Right cardiac atrium (tissue), 5 donors: ENCODE measurements at regions not wholly inside any gene's neighbourhood (a gene's known extent, or its start where the extent isn't known, plus 50 kb on each side); places are given as distances from the start of the nearest gene placed in this dataset.

Source experiments
- ATAC-seq, 2 donors: fragments of 200-7000 bp; cut with Tn5 transposase; one replicate each; pipeline versions ENCODE4 v1.8.0 to v1.9.1; 2020; ENCODE audit warnings: moderate library complexity in 2 of 2, mild to moderate bottlenecking in 1 of 2
- DNase-seq, 3 donors: peaks; one replicate each; pipeline ENCODE4 v3.0.0-alpha.2; 2020
- H3K27ac ChIP-seq: one replicate; pipeline ENCODE4 v1.5.1; 2013; ENCODE audit warnings: mild to moderate bottlenecking, low read length, control low read depth, moderate library complexity
- H3K27me3 ChIP-seq: one replicate; pipeline ENCODE4 v1.6.1; 2013; ENCODE audit not compliant: control insufficient read depth, insufficient read depth
- H3K4me1 ChIP-seq: one replicate; pipeline ENCODE4 v1.6.1; 2013; ENCODE audit warnings: low read length; ENCODE audit not compliant: control insufficient read depth, insufficient read depth
- H3K4me3 ChIP-seq: one replicate; pipeline ENCODE4 v1.5.1; 2013; ENCODE audit warnings: low read length, control low read depth
- H3K9me3 ChIP-seq: one replicate; pipeline ENCODE4 v1.6.1; 2013; ENCODE audit warnings: low read length; ENCODE audit not compliant: control insufficient read depth
- WGBS: extraction: QIAGEN DNeasy Blood & Tissue Kit; methylation state at CpG from one replicate; pipeline ENCODE4 v1.1.7; 2013; 5-methylcytosine and 5-hydroxymethylcytosine counted together
- intact Hi-C, 4 donors: fragments of 100-400 bp; cut with DNase I; formaldehyde crosslinking; loops; one replicate each; pipeline versions ENCODE4 v1.11.0 to v1.14.0; 2022 to 2023
- donor health status: healthy with polysubstance abuse.
- donor health status: DM: no; HTN: yes; CAD: no.
- donor health status: DM: no; HTN: no; CAD: no.
- donor health status: DM: no; HTN: yes; CAD: no; lungs with severe emphysema.
- donor health status: DM: yes; HTN: yes; CAD: no.

GRCh38 chr15:26378304-26378703 is 394.6 kb downstream of the GABRB3 start:
- ATAC-seq (no peak), DNase-seq (no peak)
- Histone ChIP-seq H3K9me3 (peaks cover 5% of the 10 kb centered on the region), H3K27me3 (no peaks in the 10 kb centered on the region), H3K27ac (no peak overlapping the region), H3K4me1 (no peaks in the 10 kb centered on the region), H3K4me3 (no peak overlapping the region)
- intact Hi-C loops: no loop called here
- WGBS: 49% methylated on average over 2 of the region's 2 CpGs

- H3K4me1 ChIP-seq: no peaks in the 10 kb centered on the region
- no peak for ATAC-seq
- H3K27ac ChIP-seq: no peak overlapping the region
- H3K27me3 ChIP-seq: no peaks in the 10 kb centered on the region
- H3K9me3 ChIP-seq: peaks cover 5% of the 10 kb centered on the region
- H3K4me3 ChIP-seq: no peak overlapping the region
- no peak for DNase-seq
- WGBS: 56% methylated on average over 2 of the region's 2 CpGs
- intact Hi-C loops: no loop called here
These were observed 396.6 kb downstream of the GABRB3 start for GRCh38 chr15:26376243-26376642.

GRCh38 chr15:26374806-26375205 is 398.1 kb downstream of the GABRB3 start:
- Histone ChIP-seq H3K27me3 (no peaks in the 10 kb centered on the region), H3K4me3 (no peak overlapping the region), H3K27ac (no peak overlapping the region), H3K4me1 (no peaks in the 10 kb centered on the region), H3K9me3 (peaks cover 5% of the 10 kb centered on the region)
- DNase-seq (no peak), ATAC-seq (no peak)
- intact Hi-C loops: no loop called here
- 76% methylated on average over 1 of the region's 1 CpG for WGBS

GRCh38 chr15:26372706-26373105 is 400.2 kb downstream of the GABRB3 start:
- WGBS: 45% methylated on average over 6 of the region's 6 CpGs
- intact Hi-C loops: no loop called here

GRCh38 chr15:26365077-26365476 is 407.8 kb downstream of the GABRB3 start:
- Histone ChIP-seq H3K4me3 (no peak overlapping the region), H3K9me3 (no peaks in the 10 kb centered on the region), H3K4me1 (no peaks in the 10 kb centered on the region), H3K27ac (no peak overlapping the region), H3K27me3 (no peaks in the 10 kb centered on the region)
- ATAC-seq (no peak), DNase-seq (no peak)
- intact Hi-C loops: no loop called here
- WGBS: 72% methylated on average over 4 of the region's 4 CpGs

More at GRCh38 chr15:26372706-26373105, 400.2 kb downstream of the GABRB3 start:
- Histone ChIP-seq H3K27ac (no peak overlapping the region), H3K4me3 (no peak overlapping the region), H3K9me3 (peaks cover 5% of the 10 kb centered on the region), H3K4me1 (no peaks in the 10 kb centered on the region), H3K27me3 (no peaks in the 10 kb centered on the region)
- no peak for ATAC-seq
- no peak for DNase-seq

- peak overlapping the region; percentile 26 for H3K27ac ChIP-seq
- intact Hi-C loops: no loop called here
- H3K4me3 ChIP-seq: no peak overlapping the region
- H3K4me1 ChIP-seq: no peaks in the 10 kb centered on the region
- H3K27me3 ChIP-seq: no peaks in the 10 kb centered on the region
- WGBS: 48% methylated on average over 4 of the region's 4 CpGs
- DNase-seq (no peak), ATAC-seq (peak; percentile 64 to 70)
- H3K9me3 ChIP-seq: no peaks in the 10 kb centered on the region
These were observed 413.0 kb downstream of the GABRB3 start for GRCh38 chr15:26359855-26360254.

GRCh38 chr15:26358708-26359107 is 414.2 kb downstream of the GABRB3 start:
- DNase-seq (no peak), ATAC-seq (peak in 1 of 2 donors; percentile 80)
- no peaks in the 10 kb centered on the region for H3K9me3 ChIP-seq
- no peaks in the 10 kb centered on the region for H3K4me1 ChIP-seq
- no peaks in the 10 kb centered on the region for H3K27me3 ChIP-seq
- WGBS: 49% methylated on average over 3 of the region's 3 CpGs
- no peak overlapping the region for H3K4me3 ChIP-seq
- H3K27ac ChIP-seq: no peak overlapping the region
- intact Hi-C loops: no loop called here

- no peaks in the 10 kb centered on the region for H3K4me1 ChIP-seq
- DNase-seq (no peak), ATAC-seq (no peak)
- no peaks in the 10 kb centered on the region for H3K27me3 ChIP-seq
- no peak overlapping the region for H3K4me3 ChIP-seq
- 77% methylated on average over 3 of the region's 3 CpGs for WGBS
- intact Hi-C loops: no loop called here
- H3K9me3 ChIP-seq: no peaks in the 10 kb centered on the region
- no peak overlapping the region for H3K27ac ChIP-seq
These were observed 415.2 kb downstream of the GABRB3 start for GRCh38 chr15:26357653-26358052.

GRCh38 chr15:26355472-26356074 is 417.3 kb downstream of the GABRB3 start:
- H3K27me3 ChIP-seq: no peaks in the 10 kb centered on the region
- intact Hi-C loops: no loop called here
- no peak overlapping the region for H3K4me3 ChIP-seq
- ATAC-seq: peak; percentile 58 to 73
- H3K27ac ChIP-seq: no peak overlapping the region
- no peaks in the 10 kb centered on the region for H3K9me3 ChIP-seq
- peak in 1 of 3 donors; percentile 63 for DNase-seq
- WGBS: 20% methylated on average over 8 of the region's 8 CpGs
- no peaks in the 10 kb centered on the region for H3K4me1 ChIP-seq

GRCh38 chr15:26352909-26353308 is 420.0 kb downstream of the GABRB3 start:
- Histone ChIP-seq H3K9me3 (no peaks in the 10 kb centered on the region), H3K4me3 (no peak overlapping the region), H3K27me3 (no peaks in the 10 kb centered on the region), H3K27ac (no peak overlapping the region), H3K4me1 (no peaks in the 10 kb centered on the region)
- intact Hi-C loops: no loop called here
- 76% methylated on average over 4 of the region's 4 CpGs for WGBS
- ATAC-seq: no peak
- no peak for DNase-seq

- H3K27me3 ChIP-seq: no peaks in the 10 kb centered on the region
- no peak for DNase-seq
- 79% methylated on average over 4 of the region's 4 CpGs for WGBS
- H3K27ac ChIP-seq: no peak overlapping the region
- no peak overlapping the region for H3K4me3 ChIP-seq
- no peaks in the 10 kb centered on the region for H3K9me3 ChIP-seq
- no peaks in the 10 kb centered on the region for H3K4me1 ChIP-seq
- intact Hi-C loops: no loop called here
- no peak for ATAC-seq
These were observed 420.5 kb downstream of the GABRB3 start for GRCh38 chr15:26352406-26352805.

- H3K27me3 ChIP-seq: no peaks in the 10 kb centered on the region
- intact Hi-C loops: no loop called here
- ATAC-seq (no peak), DNase-seq (no peak)
- no peak overlapping the region for H3K4me3 ChIP-seq
- no peaks in the 10 kb centered on the region for H3K4me1 ChIP-seq
- H3K27ac ChIP-seq: no peak overlapping the region
- no peaks in the 10 kb centered on the region for H3K9me3 ChIP-seq
These were observed 447.4 kb downstream of the GABRB3 start for GRCh38 chr15:26325495-26325894.
